ENCODE measurements at regions not wholly inside any gene's neighbourhood (a gene's known extent, or its start where the extent isn't known, plus 50 kb on each side); places are given as distances from the start of the nearest gene placed in this dataset.

DNA sequence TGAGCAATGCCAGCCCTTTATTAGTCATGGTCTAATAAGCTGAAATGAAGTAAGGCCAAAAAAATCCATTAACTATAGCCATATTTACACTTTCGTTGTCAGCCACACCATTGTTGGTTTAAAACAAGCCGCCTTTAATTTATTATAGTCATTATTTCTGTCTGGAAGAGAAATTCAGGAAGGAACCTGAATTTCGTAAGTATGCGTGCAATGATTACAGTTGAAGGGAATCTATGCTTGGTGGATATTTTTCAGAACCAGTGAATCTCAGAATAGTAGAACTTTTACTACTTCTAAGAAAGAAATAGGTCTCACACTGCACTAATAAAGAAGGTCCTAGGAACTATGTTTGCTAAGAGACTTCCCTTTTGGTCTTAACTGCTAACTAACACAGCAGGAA, 59.1 kb downstream of the FAM43A start:
- no peak for TF ChIP-seq EZH2 (IDR thresholded peaks at IDR 0.05)
- TF ChIP-seq, protein P1, sequence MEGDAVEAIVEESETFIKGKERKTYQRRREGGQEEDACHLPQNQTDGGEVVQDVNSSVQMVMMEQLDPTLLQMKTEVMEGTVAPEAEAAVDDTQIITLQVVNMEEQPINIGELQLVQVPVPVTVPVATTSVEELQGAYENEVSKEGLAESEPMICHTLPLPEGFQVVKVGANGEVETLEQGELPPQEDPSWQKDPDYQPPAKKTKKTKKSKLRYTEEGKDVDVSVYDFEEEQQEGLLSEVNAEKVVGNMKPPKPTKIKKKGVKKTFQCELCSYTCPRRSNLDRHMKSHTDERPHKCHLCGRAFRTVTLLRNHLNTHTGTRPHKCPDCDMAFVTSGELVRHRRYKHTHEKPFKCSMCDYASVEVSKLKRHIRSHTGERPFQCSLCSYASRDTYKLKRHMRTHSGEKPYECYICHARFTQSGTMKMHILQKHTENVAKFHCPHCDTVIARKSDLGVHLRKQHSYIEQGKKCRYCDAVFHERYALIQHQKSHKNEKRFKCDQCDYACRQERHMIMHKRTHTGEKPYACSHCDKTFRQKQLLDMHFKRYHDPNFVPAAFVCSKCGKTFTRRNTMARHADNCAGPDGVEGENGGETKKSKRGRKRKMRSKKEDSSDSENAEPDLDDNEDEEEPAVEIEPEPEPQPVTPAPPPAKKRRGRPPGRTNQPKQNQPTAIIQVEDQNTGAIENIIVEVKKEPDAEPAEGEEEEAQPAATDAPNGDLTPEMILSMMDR (IDR thresholded peaks at IDR 0.05) = no peak
- no peak for TF ChIP-seq EZH2phosphoT487 (IDR thresholded peaks at IDR 0.05)
